ENCODE measurements at regions not wholly inside any gene's neighbourhood (a gene's known extent, or its start where the extent isn't known, plus 50 kb on each side); places are given as distances from the start of the nearest gene placed in this dataset.
"Not testable (repeated sequence)": the region's sequence is repeated elsewhere in the genome, so short reads cannot be mapped to it uniquely, and the experiment has no call there.

DNA sequence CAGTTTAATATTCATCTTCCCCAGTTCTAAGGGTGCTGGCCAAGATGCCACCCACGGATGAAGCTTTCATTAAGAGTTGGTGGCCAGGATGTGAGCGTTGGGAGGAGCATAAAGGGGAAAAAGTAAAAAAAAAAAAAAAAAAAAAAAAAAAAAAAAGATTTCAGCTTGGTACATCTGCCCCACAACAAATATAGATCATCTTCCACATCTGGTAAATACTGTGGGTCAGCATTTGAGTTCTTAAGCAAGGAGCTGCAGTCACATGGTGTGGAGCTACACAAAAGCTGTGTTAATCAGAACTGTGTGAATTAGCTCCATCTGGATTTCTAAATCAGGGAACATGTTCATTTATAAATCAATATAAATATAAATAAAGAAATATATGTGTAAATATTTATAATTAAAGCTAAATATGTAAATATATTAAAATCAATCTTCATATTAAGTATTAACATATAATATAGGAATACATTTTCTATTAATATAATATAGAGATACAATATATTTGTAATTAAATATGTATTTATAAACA, 262.3 kb downstream of the NUAK1 start:
- H3K4me3 Mint-ChIP-seq = no peak overlapping the region
- H3K27me3 Mint-ChIP-seq (ENCODE audit: low read depth) = peaks cover 5% of the 10 kb centered on the region
- no peaks in the 10 kb centered on the region for H3K4me1 Mint-ChIP-seq (ENCODE audit: low read depth)
- H3K27ac Mint-ChIP-seq = no peak overlapping the region
- no peaks in the 10 kb centered on the region for H3K36me3 Mint-ChIP-seq (ENCODE audit: low read depth)
- H3K9me3 Mint-ChIP-seq = no peaks in the 10 kb centered on the region
- DNase-seq = no peak
- CTCF ChIA-PET = interaction anchor here (0.6 kb wide), 1 partner anchor 53 kb away, joined by 3 read pairs; no protein-coding TSS in a partner anchor
- intact Hi-C loops (cut with micrococcal nuclease) = no loop called here

GRCh38 chr12:105878964-105879363, 259.8 kb downstream of the NUAK1 start:
- H3K4me1 Mint-ChIP-seq (ENCODE audit: low read depth) = no peaks in the 10 kb centered on the region
- no peak for DNase-seq
- intact Hi-C loops (cut with micrococcal nuclease) = no loop called here
- H3K27ac Mint-ChIP-seq = no peak overlapping the region
- no peak overlapping the region for H3K4me3 Mint-ChIP-seq
- no peaks in the 10 kb centered on the region for H3K9me3 Mint-ChIP-seq
- CTCF ChIA-PET = no interaction called here
- no peaks in the 10 kb centered on the region for H3K36me3 Mint-ChIP-seq (ENCODE audit: low read depth)
- peaks cover 5% of the 10 kb centered on the region for H3K27me3 Mint-ChIP-seq (ENCODE audit: low read depth)

DNA sequence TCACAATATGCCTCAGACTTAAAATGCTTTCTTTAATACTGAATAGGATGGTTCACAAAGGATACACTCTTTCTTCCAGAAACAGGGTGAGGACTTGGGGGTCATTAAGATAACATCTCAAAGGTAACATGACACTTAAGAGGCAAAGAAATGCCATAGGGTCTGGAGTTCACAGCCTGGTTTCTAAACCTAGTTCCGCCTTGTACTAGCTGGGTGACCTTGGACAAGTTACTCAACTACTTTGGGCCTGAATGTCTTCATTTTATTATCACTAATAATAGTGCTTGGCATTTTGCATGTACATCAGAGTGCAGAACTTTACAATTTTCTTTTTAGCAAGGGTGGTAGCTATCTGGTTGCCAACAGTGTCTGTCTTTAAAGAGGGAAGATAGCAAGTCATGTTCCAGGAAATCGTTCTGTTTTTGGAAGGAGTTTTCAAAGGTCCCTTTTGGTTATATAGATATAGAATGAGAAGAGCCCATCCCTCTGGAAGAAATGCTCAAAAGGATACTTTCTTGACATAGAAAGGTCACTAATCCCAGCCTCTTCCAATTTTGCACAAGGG, 257.8 kb downstream of the NUAK1 start:
- Mint-ChIP-seq H3K36me3 (ENCODE audit: low read depth) (no peaks in the 10 kb centered on the region), H3K4me1 (ENCODE audit: low read depth) (no peaks in the 10 kb centered on the region), H3K27ac (no peak overlapping the region), H3K4me3 (no peak overlapping the region), H3K27me3 (ENCODE audit: low read depth) (peaks cover 5% of the 10 kb centered on the region), H3K9me3 (no peaks in the 10 kb centered on the region)
- DNase-seq = no peak
- intact Hi-C loops (cut with micrococcal nuclease) = no loop called here
- CTCF ChIA-PET = no interaction called here

GRCh38 chr12:105882404-105882803, 256.4 kb downstream of the NUAK1 start:
- H3K4me1 Mint-ChIP-seq (ENCODE audit: low read depth) = no peaks in the 10 kb centered on the region
- CTCF ChIA-PET = no interaction called here
- intact Hi-C loops (cut with micrococcal nuclease) = no loop called here
- H3K27me3 Mint-ChIP-seq (ENCODE audit: low read depth) = peaks cover 5% of the 10 kb centered on the region
- no peak for DNase-seq
- H3K27ac Mint-ChIP-seq = no peak overlapping the region
- H3K9me3 Mint-ChIP-seq = no peaks in the 10 kb centered on the region
- no peak overlapping the region for H3K4me3 Mint-ChIP-seq
- H3K36me3 Mint-ChIP-seq (ENCODE audit: low read depth) = no peaks in the 10 kb centered on the region

DNA sequence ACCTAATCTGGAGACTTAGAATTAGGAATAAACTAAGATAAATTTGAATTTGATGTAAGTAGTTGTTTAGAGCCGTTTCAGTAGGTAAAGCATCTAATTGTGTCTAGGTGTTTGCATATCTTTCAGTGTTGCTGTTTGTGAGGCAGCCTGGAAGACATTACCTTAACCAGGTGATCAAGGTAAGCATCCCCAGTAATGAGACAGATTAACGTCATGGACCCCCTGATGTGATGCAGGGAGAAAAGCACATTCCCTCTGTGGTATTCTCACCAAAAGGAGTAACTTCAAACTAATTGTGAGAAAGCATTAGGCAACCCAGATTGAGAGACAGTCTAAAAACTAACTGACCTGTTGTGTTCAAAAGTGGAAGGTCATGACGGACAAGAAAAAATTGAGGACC, 251.6 kb downstream of the NUAK1 start:
- Mint-ChIP-seq H3K9me3 (no peaks in the 10 kb centered on the region), H3K27me3 (ENCODE audit: low read depth) (no peaks in the 10 kb centered on the region), H3K27ac (no peak overlapping the region), H3K36me3 (ENCODE audit: low read depth) (no peaks in the 10 kb centered on the region), H3K4me1 (ENCODE audit: low read depth) (no peaks in the 10 kb centered on the region), H3K4me3 (no peak overlapping the region)
- intact Hi-C loops (cut with micrococcal nuclease) = no loop called here
- CTCF ChIA-PET = no interaction called here
- no peak for DNase-seq

DNA sequence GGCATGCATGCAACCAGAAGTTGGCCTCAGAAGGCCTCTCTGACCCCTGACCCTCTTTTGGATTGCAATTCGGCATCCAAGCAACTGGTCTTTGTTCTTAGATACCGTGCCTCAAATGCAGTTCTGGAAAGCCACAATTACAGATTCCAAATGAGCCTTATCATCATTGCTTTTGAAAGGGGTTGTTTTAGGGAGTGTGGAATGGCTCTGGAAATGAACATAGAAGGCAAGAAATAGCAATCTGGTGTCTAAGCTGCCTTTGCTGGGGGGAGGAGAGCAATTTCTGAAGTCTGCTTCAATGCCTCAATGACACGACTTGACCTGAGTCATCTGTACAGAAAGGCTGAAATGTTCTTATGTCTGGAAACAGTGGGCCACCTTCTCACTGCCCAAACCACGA, 250.1 kb downstream of the NUAK1 start:
- Mint-ChIP-seq H3K27me3 (ENCODE audit: low read depth) (no peaks in the 10 kb centered on the region), H3K9me3 (no peaks in the 10 kb centered on the region), H3K4me1 (ENCODE audit: low read depth) (no peaks in the 10 kb centered on the region), H3K4me3 (no peak overlapping the region), H3K27ac (no peak overlapping the region), H3K36me3 (ENCODE audit: low read depth) (no peaks in the 10 kb centered on the region)
- intact Hi-C loops (cut with micrococcal nuclease) = no loop called here
- DNase-seq = no peak
- CTCF ChIA-PET = no interaction called here

DNA sequence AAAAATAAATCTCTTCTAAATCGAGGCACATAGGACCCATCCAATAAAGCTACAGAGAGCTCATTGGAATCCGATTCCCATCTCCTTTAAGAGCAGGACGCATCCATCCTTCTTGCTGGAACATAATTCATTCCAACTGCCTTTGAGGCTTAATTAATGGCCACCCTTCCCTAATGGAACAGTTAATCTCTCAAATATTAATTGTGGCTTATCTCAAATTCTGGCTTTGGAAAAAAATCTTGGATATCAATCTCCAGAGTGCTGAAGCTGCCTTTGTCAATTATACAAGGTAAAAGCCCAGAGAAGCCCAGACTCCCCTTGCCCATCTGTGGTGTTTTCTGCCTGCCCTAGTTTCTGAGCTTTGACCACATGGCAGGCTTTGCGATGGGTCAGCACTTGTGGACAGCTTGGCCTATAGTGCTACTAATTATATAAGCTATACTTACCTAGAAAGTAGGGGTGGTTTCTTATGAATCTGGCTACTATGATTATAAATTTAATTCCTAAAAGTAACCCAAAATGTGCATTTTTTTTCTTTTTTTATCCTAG, 246.3 kb downstream of the NUAK1 start:
- intact Hi-C loops (cut with micrococcal nuclease) = no loop called here
- Mint-ChIP-seq H3K36me3 (ENCODE audit: low read depth) (no peaks in the 10 kb centered on the region), H3K9me3 (no peaks in the 10 kb centered on the region), H3K27ac (no peak overlapping the region), H3K4me1 (ENCODE audit: low read depth) (no peaks in the 10 kb centered on the region), H3K27me3 (ENCODE audit: low read depth) (no peaks in the 10 kb centered on the region), H3K4me3 (no peak overlapping the region)
- CTCF ChIA-PET = no interaction called here
- DNase-seq = no peak

DNA sequence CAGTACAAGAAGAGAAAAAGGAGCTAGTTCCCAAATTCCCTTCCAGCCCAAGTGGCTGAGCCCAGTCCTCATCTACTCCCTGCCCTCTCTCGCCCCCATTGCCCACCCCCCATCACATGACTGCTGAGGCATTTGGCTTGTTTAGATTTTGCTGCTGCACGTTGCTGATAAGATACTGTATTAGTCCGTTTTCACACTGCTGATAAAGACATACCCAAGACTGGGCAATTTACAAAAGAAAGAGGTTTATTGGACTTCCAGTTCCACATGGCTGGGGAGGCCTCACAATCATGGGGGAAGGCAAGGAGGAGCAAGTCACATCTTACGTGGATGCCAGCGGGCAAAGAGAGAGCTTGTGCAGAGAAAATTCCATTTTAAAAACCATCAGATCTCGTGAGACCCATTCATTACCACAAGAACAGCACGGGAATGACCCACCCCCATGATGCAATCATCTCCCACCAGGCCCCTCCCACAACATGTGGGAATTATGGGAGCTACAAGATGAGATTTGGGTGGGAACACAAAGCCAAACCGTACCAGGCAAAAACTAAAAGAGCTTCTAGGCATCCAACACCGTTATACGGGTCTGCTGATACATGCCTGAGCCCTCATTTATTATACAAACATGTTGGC, 243.4 kb downstream of the NUAK1 start:
- DNase-seq; H3K4me1 Mint-ChIP-seq (ENCODE audit: low read depth); H3K36me3 Mint-ChIP-seq (ENCODE audit: low read depth); H3K27me3 Mint-ChIP-seq (ENCODE audit: low read depth); H3K9me3 Mint-ChIP-seq; intact Hi-C loops (cut with micrococcal nuclease); H3K4me3 Mint-ChIP-seq; CTCF ChIA-PET; H3K27ac Mint-ChIP-seq: not testable (repeated sequence)

DNA sequence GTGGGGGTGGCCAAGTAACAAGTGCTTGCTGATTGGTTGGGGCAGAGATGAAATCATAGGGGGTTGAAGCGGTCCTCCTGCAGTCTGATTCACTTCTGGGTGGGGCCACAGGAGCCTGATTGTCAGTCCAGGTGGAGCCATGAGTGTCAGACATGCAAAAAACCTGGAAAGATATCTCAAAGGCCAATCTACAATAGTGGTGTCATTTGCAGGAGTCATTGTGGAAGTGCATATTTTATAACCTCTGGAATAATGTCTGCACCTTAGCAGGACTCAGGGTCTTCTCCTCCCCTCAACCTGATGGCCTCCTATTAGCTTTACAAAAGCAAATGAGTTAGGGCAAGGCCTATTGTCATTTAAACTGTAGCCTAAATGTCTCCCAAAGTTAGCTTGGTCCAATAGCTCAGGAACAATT, 241.4 kb downstream of the NUAK1 start:
- no peak for DNase-seq
- no peak overlapping the region for H3K27ac Mint-ChIP-seq
- no peak overlapping the region for H3K4me3 Mint-ChIP-seq
- CTCF ChIA-PET = no interaction called here
- no peaks in the 10 kb centered on the region for H3K36me3 Mint-ChIP-seq (ENCODE audit: low read depth)
- no peaks in the 10 kb centered on the region for H3K4me1 Mint-ChIP-seq (ENCODE audit: low read depth)
- intact Hi-C loops (cut with micrococcal nuclease) = no loop called here
- H3K9me3 Mint-ChIP-seq = no peaks in the 10 kb centered on the region
- no peaks in the 10 kb centered on the region for H3K27me3 Mint-ChIP-seq (ENCODE audit: low read depth)

DNA sequence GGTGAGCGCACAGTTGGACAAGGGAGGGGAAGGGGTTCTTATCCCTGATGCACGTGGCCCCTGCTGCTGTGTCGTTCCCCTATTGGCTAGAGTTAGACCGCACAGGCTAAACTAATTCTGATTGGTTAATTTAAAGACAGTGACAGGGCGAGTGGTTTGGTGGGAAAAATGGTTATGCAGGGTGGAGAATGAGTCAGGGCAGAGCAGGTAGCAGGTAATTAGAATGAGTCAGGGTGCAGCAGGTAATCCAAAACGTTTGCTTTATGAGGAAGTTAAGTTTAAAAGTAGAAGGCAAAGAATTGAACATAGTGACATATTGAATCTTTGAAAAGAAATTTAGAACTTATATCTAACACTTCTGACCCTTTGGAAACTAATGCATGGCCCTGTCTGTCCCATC, 240.5 kb downstream of the NUAK1 start:
- H3K36me3 Mint-ChIP-seq (ENCODE audit: low read depth); intact Hi-C loops (cut with micrococcal nuclease); H3K27ac Mint-ChIP-seq; H3K4me1 Mint-ChIP-seq (ENCODE audit: low read depth); H3K27me3 Mint-ChIP-seq (ENCODE audit: low read depth); CTCF ChIA-PET; DNase-seq; H3K4me3 Mint-ChIP-seq; H3K9me3 Mint-ChIP-seq: not testable (repeated sequence)

DNA sequence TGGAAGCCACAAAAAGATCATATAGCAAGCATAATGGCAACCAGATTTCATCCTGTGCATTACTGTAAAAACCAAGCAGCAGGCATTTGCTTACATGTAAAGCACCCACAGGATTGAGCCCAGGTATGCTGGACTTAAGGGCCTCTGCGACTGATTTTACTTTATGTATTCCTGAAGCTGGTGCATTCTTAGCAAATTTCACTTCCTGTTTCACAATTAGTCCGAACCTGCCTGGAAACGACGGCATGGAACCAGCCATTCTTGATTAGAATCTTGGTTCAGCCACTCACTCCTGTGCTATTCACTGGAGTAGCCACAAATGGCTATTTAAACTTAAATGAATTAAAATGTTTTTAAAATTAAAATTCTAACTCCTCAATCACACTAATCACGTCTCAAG, 239.2 kb downstream of the NUAK1 start:
- Mint-ChIP-seq H3K27me3 (ENCODE audit: low read depth) (no peaks in the 10 kb centered on the region), H3K4me1 (ENCODE audit: low read depth) (no peaks in the 10 kb centered on the region), H3K9me3 (no peaks in the 10 kb centered on the region), H3K4me3 (no peak overlapping the region), H3K36me3 (ENCODE audit: low read depth) (no peaks in the 10 kb centered on the region), H3K27ac (no peak overlapping the region)
- intact Hi-C loops (cut with micrococcal nuclease) = no loop called here
- CTCF ChIA-PET = no interaction called here
- DNase-seq = no peak

GRCh38 chr12:105906561-105906960, 232.2 kb downstream of the NUAK1 start:
- DNase-seq = no peak
- Mint-ChIP-seq H3K9me3 (no peaks in the 10 kb centered on the region), H3K36me3 (ENCODE audit: low read depth) (no peaks in the 10 kb centered on the region), H3K27me3 (ENCODE audit: low read depth) (peaks cover 4% of the 10 kb centered on the region), H3K27ac (no peak overlapping the region), H3K4me3 (no peak overlapping the region), H3K4me1 (ENCODE audit: low read depth) (no peaks in the 10 kb centered on the region)
- intact Hi-C loops (cut with micrococcal nuclease) = no loop called here
- CTCF ChIA-PET = no interaction called here

- no peak overlapping the region for H3K4me3 Mint-ChIP-seq
Measured at GRCh38 chr12:105907982-105908381, 230.8 kb downstream of the NUAK1 start.

More at GRCh38 chr12:105907982-105908381, 230.8 kb downstream of the NUAK1 start:
- intact Hi-C loops (cut with micrococcal nuclease) = no loop called here
- Mint-ChIP-seq H3K4me1 (ENCODE audit: low read depth) (no peaks in the 10 kb centered on the region), H3K36me3 (ENCODE audit: low read depth) (no peaks in the 10 kb centered on the region), H3K27me3 (ENCODE audit: low read depth) (peaks cover 4% of the 10 kb centered on the region), H3K27ac (no peak overlapping the region), H3K9me3 (no peaks in the 10 kb centered on the region)
- CTCF ChIA-PET = no interaction called here
- no peak for DNase-seq

Data from activated naive CD4-positive, alpha-beta T cell treated with anti-CD3 and anti-CD28 coated beads for 36 hours (primary cell).